Astrocyte (in vitro differentiated cells and primary cell): ENCODE measurements at regions not wholly inside any gene's neighbourhood (a gene's known extent, or its start where the extent isn't known, plus 50 kb on each side); places are given as distances from the start of the nearest gene placed in this dataset.

Experiments
- EZH2 ChIP-seq: IDR thresholded peaks from 2 replicates; pipeline ENCODE4 v1.6.1; 2012; ENCODE audit warnings: mild to moderate bottlenecking, low read length, inconsistent platforms; ENCODE audit not compliant: insufficient read depth
- TF ChIP-seq, protein P1 (sequence below): IDR thresholded peaks from 2 replicates; pipeline ENCODE4 v1.5.1; 2011; ENCODE audit warnings: low read depth, mild to moderate bottlenecking, inconsistent platforms, low read length, moderate library complexity; ENCODE audit not compliant: insufficient read depth

DNA sequence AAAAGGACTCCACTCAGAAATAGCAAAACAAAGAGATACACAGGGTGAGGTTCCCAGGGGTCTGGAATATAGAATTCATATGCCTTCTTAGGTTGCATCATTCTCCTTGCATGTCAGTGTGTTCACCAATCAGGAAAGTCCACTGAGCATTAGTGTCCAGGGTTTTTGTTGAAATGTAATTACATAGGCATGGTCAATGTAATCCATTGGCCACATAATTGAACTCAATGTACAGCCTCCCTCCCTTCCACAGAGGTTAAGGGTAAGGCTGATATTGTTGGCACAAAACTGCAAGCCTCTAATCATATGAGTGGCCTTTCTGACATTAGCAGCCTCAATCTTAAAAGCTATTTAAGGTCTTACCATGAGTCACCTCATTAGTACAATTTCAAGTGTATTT lies 736.1 kb upstream of the VSTM2A start:
- TF ChIP-seq, protein P1, sequence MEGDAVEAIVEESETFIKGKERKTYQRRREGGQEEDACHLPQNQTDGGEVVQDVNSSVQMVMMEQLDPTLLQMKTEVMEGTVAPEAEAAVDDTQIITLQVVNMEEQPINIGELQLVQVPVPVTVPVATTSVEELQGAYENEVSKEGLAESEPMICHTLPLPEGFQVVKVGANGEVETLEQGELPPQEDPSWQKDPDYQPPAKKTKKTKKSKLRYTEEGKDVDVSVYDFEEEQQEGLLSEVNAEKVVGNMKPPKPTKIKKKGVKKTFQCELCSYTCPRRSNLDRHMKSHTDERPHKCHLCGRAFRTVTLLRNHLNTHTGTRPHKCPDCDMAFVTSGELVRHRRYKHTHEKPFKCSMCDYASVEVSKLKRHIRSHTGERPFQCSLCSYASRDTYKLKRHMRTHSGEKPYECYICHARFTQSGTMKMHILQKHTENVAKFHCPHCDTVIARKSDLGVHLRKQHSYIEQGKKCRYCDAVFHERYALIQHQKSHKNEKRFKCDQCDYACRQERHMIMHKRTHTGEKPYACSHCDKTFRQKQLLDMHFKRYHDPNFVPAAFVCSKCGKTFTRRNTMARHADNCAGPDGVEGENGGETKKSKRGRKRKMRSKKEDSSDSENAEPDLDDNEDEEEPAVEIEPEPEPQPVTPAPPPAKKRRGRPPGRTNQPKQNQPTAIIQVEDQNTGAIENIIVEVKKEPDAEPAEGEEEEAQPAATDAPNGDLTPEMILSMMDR: no peak
- TF ChIP-seq EZH2: no peak
